ENCODE measurements at regions not wholly inside any gene's neighbourhood (a gene's known extent, or its start where the extent isn't known, plus 50 kb on each side); places are given as distances from the start of the nearest gene placed in this dataset.

GRCh38 chr13:39951301-39951700 lies 295.8 kb downstream of the COG6 start:
- TF ChIP-seq CTCF (IDR thresholded peaks at IDR 0.05; ENCODE audit: low read depth, low read length) (no peak), POLR2A (IDR thresholded peaks at IDR 0.05; ENCODE audit: extremely low read depth, insufficient read length) (no peak), MAX (IDR thresholded peaks at IDR 0.05; ENCODE audit: low read depth, low read length) (no peak)

All from NB4 (cell line).